ENCODE measurements at regions not wholly inside any gene's neighbourhood (a gene's known extent, or its start where the extent isn't known, plus 50 kb on each side); places are given as distances from the start of the nearest gene placed in this dataset.
A peak's percentile ranks its signal among the peaks of the same experiment; 100 is the strongest.

GRCh38 chr20:2210646-2211552 is 84.9 kb upstream of the TGM3 start:
- DNase-seq (ENCODE audit: low read depth) = peak; percentile 9
- no peak for TF ChIP-seq CTCF (IDR thresholded peaks at IDR 0.05; ENCODE audit: insufficient read depth, low read depth, low read length)
- ChIA-PET CTCF (interaction anchor here (1.1 to 2.3 kb wide), 4 partner anchors 38 to 242 kb away, joined by 3 to 22 read pairs (median 4); no protein-coding TSS in a partner anchor), POLR2A (no interaction called here)
- Histone ChIP-seq H3K27me3 (ENCODE audit: control insufficient read depth, insufficient read depth, low read length) (peaks cover 8% of the 10 kb centered on the region), H3K36me3 (ENCODE audit: control insufficient read depth, insufficient read depth, low read length) (no peaks in the 10 kb centered on the region), H3K4me3 (ENCODE audit: low read depth, low read length) (no peak overlapping the region)

GRCh38 chr20:2212456-2213015 is 83.3 kb upstream of the TGM3 start:
- POLR2A ChIA-PET = interaction anchor here (0.6 to 1.0 kb wide), 2 partner anchors 9 to 313 kb away, joined by 3 to 4 read pairs; no protein-coding TSS in a partner anchor
- H3K27me3 ChIP-seq (ENCODE audit: control insufficient read depth, insufficient read depth, low read length) = peaks cover 3% of the 10 kb centered on the region
- DNase-seq (ENCODE audit: low read depth) = no peak
- CTCF ChIA-PET = interaction anchor here (0.6 to 2.3 kb wide), 5 partner anchors 10 to 240 kb away, joined by 3 to 22 read pairs (median 3); no protein-coding TSS in a partner anchor
- TF ChIP-seq CTCF (IDR thresholded peaks at IDR 0.05; ENCODE audit: insufficient read depth, low read depth, low read length) = no peak
- no peak overlapping the region for H3K4me3 ChIP-seq (ENCODE audit: low read depth, low read length)
- no peaks in the 10 kb centered on the region for H3K36me3 ChIP-seq (ENCODE audit: control insufficient read depth, insufficient read depth, low read length)

- no peaks in the 10 kb centered on the region for H3K36me3 ChIP-seq (ENCODE audit: control insufficient read depth, insufficient read depth, low read length)
- ChIA-PET POLR2A (no interaction called here), CTCF (interaction anchor here (1.1 kb wide), 1 partner anchor 181 kb away, joined by 3 read pairs; no protein-coding TSS in a partner anchor)
- no peak for TF ChIP-seq CTCF (IDR thresholded peaks at IDR 0.05; ENCODE audit: insufficient read depth, low read depth, low read length)
- peaks cover 3% of the 10 kb centered on the region for H3K27me3 ChIP-seq (ENCODE audit: control insufficient read depth, insufficient read depth, low read length)
- no peak for DNase-seq (ENCODE audit: low read depth)
- no peak overlapping the region for H3K4me3 ChIP-seq (ENCODE audit: low read depth, low read length)
Measured at GRCh38 chr20:2213401-2213800, 82.4 kb upstream of the TGM3 start.

- CTCF ChIA-PET = interaction anchor here (1.2 to 1.5 kb wide), 2 partner anchors 11 to 113 kb away, joined by 3 to 7 read pairs; no protein-coding TSS in a partner anchor
- H3K36me3 ChIP-seq (ENCODE audit: control insufficient read depth, insufficient read depth, low read length) = no peaks in the 10 kb centered on the region
- POLR2A ChIA-PET = no interaction called here
- H3K4me3 ChIP-seq (ENCODE audit: low read depth, low read length) = no peak overlapping the region
- no peak for TF ChIP-seq CTCF (IDR thresholded peaks at IDR 0.05; ENCODE audit: insufficient read depth, low read depth, low read length)
- no peaks in the 10 kb centered on the region for H3K27me3 ChIP-seq (ENCODE audit: control insufficient read depth, insufficient read depth, low read length)
- no peak for DNase-seq (ENCODE audit: low read depth)
Measured at GRCh38 chr20:2217857-2218539, 77.8 kb upstream of the TGM3 start.

Data from BJ (cell line).